ENCODE measurements at regions not wholly inside any gene's neighbourhood (a gene's known extent, or its start where the extent isn't known, plus 50 kb on each side); places are given as distances from the start of the nearest gene placed in this dataset.
"Not testable (repeated sequence)": the region's sequence is repeated elsewhere in the genome, so short reads cannot be mapped to it uniquely, and the experiment has no call there.

DNA sequence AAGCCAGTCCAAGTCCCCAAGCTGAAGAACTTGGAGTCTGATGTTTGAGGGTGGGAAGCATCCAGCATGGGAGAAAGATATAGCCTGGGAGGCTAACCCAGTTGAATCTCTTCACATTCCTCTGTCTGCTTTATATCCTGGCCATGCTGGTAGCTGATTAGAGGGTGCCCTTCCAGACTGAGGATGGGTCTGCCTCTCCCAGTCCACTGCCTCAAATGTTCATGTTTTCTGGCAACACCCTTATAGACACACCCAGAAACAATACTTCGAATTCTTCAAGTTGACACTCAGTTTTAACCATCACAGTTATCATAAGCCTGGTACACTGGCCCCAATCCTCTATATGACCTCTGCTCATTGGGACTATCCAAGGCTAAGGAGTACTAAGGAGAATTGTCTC lies 124.1 kb upstream of the WDR1 start:
- H3K4me1 Mint-ChIP-seq = no peaks in the 10 kb centered on the region
- DNase-seq (no peak), ATAC-seq (no peak)
- H3K9me3 Mint-ChIP-seq (ENCODE audit: low read depth) = no peaks in the 10 kb centered on the region
- H3K27ac Mint-ChIP-seq = no peak overlapping the region
- H3K4me3 Mint-ChIP-seq = no peak overlapping the region
- peaks cover 25% of the 10 kb centered on the region for H3K27me3 Mint-ChIP-seq
- CTCF ChIA-PET = no interaction called here
- no peaks in the 10 kb centered on the region for H3K36me3 Mint-ChIP-seq

DNA sequence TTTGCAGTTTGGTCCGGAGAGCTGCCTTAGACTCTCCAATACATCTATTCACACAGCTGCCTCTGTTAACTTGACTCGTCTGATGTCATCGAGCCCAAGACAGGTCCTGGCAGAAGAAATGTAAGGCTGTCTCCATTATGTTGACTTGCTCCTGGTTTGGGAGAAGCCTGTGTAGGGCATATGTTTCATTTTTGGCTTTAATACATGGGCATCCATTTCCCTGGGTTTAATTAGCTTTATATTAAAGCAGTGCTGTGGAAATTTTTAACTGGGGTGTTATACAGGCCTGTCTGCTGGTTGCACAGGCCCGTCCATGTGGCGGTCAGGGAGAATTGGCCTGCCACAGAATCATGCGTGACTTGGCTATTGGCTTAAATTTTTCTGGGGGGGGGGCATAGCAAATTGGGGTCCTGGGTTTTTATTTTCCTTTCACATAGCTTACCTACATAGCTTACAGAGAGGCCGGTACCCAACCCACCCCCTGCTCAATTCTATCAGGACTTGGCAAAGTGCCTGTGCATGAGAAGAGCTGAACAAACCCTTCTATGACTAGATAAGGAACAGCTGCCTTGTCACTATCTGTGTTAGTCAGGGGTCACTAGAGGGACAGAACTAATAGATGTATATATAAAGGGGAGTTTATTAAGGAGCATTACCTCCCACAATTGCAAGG lies 123.5 kb upstream of the WDR1 start:
- Mint-ChIP-seq H3K4me1 (no peaks in the 10 kb centered on the region), H3K9me3 (ENCODE audit: low read depth) (no peaks in the 10 kb centered on the region), H3K4me3 (no peak overlapping the region), H3K36me3 (no peaks in the 10 kb centered on the region), H3K27ac (no peak overlapping the region), H3K27me3 (peaks cover 22% of the 10 kb centered on the region)
- CTCF ChIA-PET = no interaction called here
- peak; percentile 18 for DNase-seq
- no peak for ATAC-seq

DNA sequence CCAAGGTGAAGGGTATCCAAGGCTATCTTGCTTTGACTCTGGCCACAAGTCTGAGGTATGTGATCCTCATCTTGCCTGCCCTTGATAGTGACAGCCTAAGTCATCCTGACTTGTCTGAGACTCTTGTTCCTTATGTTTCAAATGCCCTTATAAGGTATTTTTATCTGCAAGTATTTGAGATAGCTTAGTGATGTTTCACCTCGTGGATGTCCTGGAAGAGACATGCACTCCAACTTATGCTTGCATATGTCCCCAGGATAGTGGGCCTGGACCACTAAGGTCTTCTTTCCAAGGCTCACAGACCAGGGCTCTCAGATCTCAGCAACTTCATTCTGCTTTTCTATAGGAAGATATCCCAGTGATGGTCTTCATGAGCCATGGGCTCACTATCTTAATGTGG lies 120.5 kb upstream of the WDR1 start:
- CTCF ChIA-PET = no interaction called here
- Mint-ChIP-seq H3K4me3 (no peak overlapping the region), H3K27me3 (peaks cover 33% of the 10 kb centered on the region), H3K4me1 (no peaks in the 10 kb centered on the region), H3K9me3 (ENCODE audit: low read depth) (no peaks in the 10 kb centered on the region), H3K27ac (no peak overlapping the region), H3K36me3 (no peaks in the 10 kb centered on the region)
- DNase-seq (no peak), ATAC-seq (no peak)

DNA sequence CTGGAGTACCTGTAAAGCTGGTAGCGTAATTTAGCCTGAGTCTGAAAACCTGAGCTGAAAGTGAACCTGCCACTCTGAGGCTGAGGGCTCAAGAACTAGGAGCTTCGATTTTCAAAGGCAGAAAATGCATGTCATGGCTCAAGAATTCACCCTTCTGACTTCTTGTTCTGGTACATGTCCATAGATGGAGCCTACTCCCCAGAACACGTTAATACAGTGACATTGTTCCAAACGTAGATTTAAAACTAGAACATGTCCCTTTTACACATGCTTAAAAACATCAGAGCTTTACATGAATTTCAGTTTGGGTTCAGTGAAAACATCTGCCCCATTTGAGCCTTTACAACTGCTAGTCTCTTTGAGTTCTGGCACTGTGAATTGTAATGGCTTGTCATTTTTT lies 115.5 kb upstream of the WDR1 start:
- no peak for DNase-seq
- peaks cover 23% of the 10 kb centered on the region for H3K27me3 Mint-ChIP-seq
- no peaks in the 10 kb centered on the region for H3K36me3 Mint-ChIP-seq
- no peak overlapping the region for H3K4me3 Mint-ChIP-seq
- ATAC-seq = no peak
- H3K4me1 Mint-ChIP-seq = no peaks in the 10 kb centered on the region
- no peaks in the 10 kb centered on the region for H3K9me3 Mint-ChIP-seq (ENCODE audit: low read depth)
- CTCF ChIA-PET = no interaction called here
- H3K27ac Mint-ChIP-seq = no peak overlapping the region

DNA sequence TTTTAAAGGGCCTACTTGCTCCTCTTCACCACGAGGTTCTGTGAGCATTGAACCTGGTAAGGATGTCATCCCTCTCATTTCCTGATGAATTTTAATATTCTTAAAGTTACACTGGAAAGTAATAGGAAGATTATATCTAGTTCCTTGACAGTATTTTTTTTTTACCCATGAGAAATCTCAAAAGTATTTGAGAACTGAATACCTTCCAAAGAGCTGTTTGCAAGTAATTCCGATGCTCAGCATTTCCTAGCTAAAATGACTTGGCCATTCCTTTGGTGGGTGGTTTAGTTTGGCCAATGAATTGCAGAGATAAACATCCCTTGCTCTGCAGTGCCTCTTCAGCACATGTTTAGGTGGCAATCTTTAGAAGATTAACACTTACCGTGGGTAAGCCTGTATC lies 110.2 kb upstream of the WDR1 start:
- DNase-seq = no peak
- H3K9me3 Mint-ChIP-seq (ENCODE audit: low read depth) = no peaks in the 10 kb centered on the region
- no peaks in the 10 kb centered on the region for H3K27me3 Mint-ChIP-seq
- no peak overlapping the region for H3K27ac Mint-ChIP-seq
- H3K4me1 Mint-ChIP-seq = no peaks in the 10 kb centered on the region
- no peak overlapping the region for H3K4me3 Mint-ChIP-seq
- no peaks in the 10 kb centered on the region for H3K36me3 Mint-ChIP-seq
- no peak for ATAC-seq
- CTCF ChIA-PET = no interaction called here

DNA sequence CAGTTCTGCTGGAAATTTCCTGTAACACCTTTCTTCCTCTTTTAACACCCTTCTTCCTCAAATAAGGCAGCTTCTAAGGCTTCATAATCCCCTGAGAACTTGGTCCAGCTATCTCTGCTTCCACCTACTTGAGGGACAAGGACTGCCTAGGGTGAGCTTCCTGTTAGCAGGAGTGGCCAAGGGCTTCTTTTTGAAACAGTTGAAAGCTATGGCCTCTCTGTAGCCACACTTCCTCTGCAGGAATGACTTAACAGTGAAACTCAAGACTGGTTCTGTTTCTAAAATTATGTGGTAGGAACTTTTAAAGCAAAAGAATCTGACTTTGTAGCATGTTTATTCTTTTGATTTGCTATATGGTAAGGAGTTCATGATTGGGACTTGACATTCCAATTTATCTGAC lies 108.5 kb upstream of the WDR1 start:
- no peak for DNase-seq
- CTCF ChIA-PET = no interaction called here
- Mint-ChIP-seq H3K36me3 (no peaks in the 10 kb centered on the region), H3K9me3 (ENCODE audit: low read depth) (no peaks in the 10 kb centered on the region), H3K4me1 (no peaks in the 10 kb centered on the region), H3K27me3 (no peaks in the 10 kb centered on the region), H3K27ac (no peak overlapping the region), H3K4me3 (no peak overlapping the region)
- ATAC-seq = no peak

DNA sequence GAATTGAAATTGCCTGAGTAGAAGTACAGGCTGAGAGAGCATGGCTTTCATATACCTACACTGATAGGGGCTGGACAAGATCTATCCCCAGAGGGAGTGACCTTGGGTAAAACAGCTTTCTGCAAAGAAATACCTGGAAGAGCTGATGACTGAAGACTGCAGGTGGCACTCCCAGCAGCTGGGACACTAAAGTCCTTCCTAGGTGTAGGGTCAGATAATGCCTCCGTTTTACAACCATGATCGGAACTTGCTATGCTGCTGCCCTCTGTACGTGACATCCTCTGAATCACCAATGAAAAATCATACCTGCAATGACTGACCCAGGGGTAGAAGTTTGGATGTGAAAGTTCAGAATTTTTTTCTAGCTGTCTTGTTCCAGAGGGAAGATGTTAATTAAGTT lies 107.2 kb upstream of the WDR1 start:
- H3K27ac Mint-ChIP-seq = no peak overlapping the region
- no peaks in the 10 kb centered on the region for H3K9me3 Mint-ChIP-seq (ENCODE audit: low read depth)
- H3K36me3 Mint-ChIP-seq = no peaks in the 10 kb centered on the region
- DNase-seq = no peak
- H3K4me1 Mint-ChIP-seq = no peaks in the 10 kb centered on the region
- CTCF ChIA-PET = no interaction called here
- ATAC-seq = no peak
- no peak overlapping the region for H3K4me3 Mint-ChIP-seq
- no peaks in the 10 kb centered on the region for H3K27me3 Mint-ChIP-seq

DNA sequence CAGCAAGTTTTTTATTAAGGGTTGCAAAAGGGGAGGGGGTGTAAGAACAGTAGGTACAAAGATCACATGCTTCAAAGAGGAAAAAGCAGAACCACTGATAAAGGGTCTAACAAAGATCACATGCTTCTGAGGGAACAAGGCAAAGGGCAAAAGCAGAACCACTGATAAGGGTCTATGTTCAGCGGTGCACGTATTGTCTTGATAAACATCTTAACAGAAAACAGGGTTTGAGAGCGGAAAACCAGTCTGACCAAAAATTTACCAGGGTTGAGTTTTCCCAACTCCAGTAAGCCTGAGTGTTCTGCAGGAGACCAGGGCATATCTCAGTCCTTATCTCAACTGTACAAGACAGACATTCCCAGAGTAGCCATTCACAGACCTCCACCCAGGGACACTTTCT lies 96.9 kb upstream of the WDR1 start:
- H3K4me1 Mint-ChIP-seq; H3K27me3 Mint-ChIP-seq; CTCF ChIA-PET; H3K4me3 Mint-ChIP-seq; ATAC-seq; H3K36me3 Mint-ChIP-seq; H3K27ac Mint-ChIP-seq; DNase-seq; H3K9me3 Mint-ChIP-seq (ENCODE audit: low read depth): not testable (repeated sequence)

DNA sequence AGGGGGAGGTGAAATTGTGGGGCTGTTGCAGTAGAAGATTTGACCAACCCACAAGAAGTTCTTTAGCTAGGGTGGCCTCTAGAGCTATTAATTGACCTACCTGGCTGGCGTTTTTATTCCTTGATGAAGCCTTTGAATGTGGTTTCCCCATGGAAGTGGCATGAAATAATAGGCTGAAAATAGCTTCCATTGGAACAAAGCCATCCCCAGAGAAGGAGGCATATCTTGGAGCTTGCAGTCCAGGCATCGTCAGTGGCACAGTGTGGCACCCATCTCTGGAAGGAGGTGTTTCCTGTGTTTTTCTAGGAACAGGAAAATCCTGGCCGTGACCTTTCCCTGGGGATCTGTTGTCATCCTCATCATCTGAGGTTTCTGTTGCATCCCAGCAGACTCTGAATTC lies 96.3 kb upstream of the WDR1 start:
- H3K27me3 Mint-ChIP-seq = peaks cover 5% of the 10 kb centered on the region
- no peak for DNase-seq
- H3K9me3 Mint-ChIP-seq (ENCODE audit: low read depth) = no peaks in the 10 kb centered on the region
- H3K4me3 Mint-ChIP-seq = no peak overlapping the region
- no peak overlapping the region for H3K27ac Mint-ChIP-seq
- ATAC-seq = no peak
- no peaks in the 10 kb centered on the region for H3K36me3 Mint-ChIP-seq
- H3K4me1 Mint-ChIP-seq = no peaks in the 10 kb centered on the region
- CTCF ChIA-PET = no interaction called here

DNA sequence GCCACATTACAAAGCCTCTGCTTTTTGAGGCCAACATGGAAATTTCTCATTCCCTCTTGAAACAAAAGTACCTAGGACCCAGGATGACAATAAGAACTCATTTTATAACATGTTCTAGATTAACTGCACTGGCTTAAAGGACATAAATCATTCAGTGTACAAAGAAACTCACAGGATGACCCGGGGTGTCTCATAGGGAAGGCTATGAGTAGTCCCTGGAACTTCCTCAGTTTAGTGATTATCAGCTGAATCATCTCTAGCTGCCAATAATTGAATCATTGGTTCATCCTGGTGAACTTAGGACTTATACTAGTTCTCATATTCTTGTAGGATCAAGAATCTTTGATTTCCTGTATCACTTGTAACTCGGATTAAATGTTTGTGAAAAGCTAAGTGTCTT lies 95.8 kb upstream of the WDR1 start:
- H3K27ac Mint-ChIP-seq = no peak overlapping the region

DNA sequence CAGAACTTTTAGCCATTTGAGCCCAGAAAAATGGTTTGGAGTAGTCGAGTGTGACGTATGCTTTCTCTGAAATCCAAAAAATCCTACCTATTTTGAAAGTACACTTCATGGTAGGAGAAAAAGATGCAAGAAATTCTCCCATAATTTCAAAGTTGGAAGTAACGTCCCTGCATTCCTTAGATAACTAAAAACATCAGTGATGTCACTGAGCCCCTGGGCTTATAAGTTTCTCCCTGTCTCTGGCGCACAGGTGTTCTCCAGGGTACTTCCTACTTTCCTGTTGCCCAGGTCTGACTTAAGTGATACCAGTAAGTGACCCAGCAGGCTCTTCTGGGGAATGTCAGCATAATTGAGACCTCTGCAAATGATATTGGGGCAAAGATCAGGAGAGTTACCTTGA lies 90.5 kb upstream of the WDR1 start:
- Mint-ChIP-seq H3K27ac (no peak overlapping the region), H3K4me3 (no peak overlapping the region), H3K9me3 (ENCODE audit: low read depth) (no peaks in the 10 kb centered on the region), H3K4me1 (no peaks in the 10 kb centered on the region), H3K27me3 (peaks cover 11% of the 10 kb centered on the region), H3K36me3 (no peaks in the 10 kb centered on the region)
- DNase-seq (no peak), ATAC-seq (no peak)
- CTCF ChIA-PET = no interaction called here

More for the DNA sequence above, 95.8 kb upstream of the WDR1 start:
- DNase-seq (no peak), ATAC-seq (no peak)
- no peaks in the 10 kb centered on the region for H3K36me3 Mint-ChIP-seq
- no peaks in the 10 kb centered on the region for H3K9me3 Mint-ChIP-seq (ENCODE audit: low read depth)
- H3K27me3 Mint-ChIP-seq = peaks cover 8% of the 10 kb centered on the region
- H3K4me1 Mint-ChIP-seq = no peaks in the 10 kb centered on the region
- no peak overlapping the region for H3K4me3 Mint-ChIP-seq
- CTCF ChIA-PET = no interaction called here

DNA sequence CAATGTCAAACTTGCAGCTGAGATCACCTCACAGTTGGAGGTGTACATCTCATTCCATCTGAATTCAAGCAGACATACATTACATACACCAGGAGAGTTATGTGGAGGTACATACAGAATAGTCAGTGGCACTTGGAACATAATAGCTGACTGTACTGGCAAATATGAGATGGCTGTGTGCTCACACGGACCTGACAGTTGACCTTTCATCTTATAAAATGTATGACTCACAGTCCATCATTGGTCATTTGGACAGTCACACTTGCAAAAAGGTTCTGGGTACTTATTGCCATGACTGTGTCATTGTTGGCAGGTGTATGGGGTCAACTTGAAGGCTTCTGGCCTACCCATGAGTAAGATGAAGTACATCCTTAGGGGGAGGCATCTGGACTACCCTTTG lies 88.6 kb upstream of the WDR1 start:
- no peaks in the 10 kb centered on the region for H3K36me3 Mint-ChIP-seq
- H3K9me3 Mint-ChIP-seq (ENCODE audit: low read depth) = no peaks in the 10 kb centered on the region
- H3K27ac Mint-ChIP-seq = no peak overlapping the region
- ATAC-seq (no peak), DNase-seq (no peak)
- H3K4me1 Mint-ChIP-seq = no peaks in the 10 kb centered on the region
- no peak overlapping the region for H3K4me3 Mint-ChIP-seq
- H3K27me3 Mint-ChIP-seq = peaks cover 16% of the 10 kb centered on the region
- CTCF ChIA-PET = no interaction called here

DNA sequence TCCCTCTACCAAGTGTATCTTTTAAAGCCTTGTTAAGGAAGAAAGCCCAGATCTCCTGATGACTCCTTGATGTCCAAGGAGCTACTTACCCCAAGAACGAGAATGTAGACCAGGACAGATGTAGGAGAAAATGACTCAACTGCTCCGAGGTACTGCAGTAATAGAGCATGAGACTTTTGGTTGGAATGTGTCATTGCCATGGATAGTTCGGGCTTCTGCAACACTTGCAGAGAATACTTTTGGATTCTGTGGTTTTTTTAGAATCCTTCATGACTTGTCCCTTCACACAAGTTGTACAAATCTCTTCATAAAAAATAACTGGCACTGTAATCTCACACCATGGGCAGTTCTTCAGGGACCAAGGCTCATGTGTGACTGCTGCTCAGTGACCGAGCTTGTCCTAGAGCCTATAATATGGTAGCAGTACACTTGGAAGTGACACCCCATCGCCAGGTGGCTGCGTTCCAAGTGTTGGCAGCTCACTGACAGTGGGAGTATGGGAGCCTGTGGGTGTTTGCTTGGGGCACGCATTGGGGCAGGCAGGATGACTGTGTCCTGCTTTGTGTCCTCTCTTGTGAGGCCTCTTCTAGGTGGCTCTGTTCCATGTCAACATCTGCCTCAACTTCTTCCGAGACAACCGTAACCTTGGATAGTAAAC lies 87.9 kb upstream of the WDR1 start:
- DNase-seq = no peak
- H3K36me3 Mint-ChIP-seq = no peaks in the 10 kb centered on the region
- H3K4me1 Mint-ChIP-seq = no peaks in the 10 kb centered on the region
- no peaks in the 10 kb centered on the region for H3K9me3 Mint-ChIP-seq (ENCODE audit: low read depth)
- no peak overlapping the region for H3K27ac Mint-ChIP-seq
- no peak overlapping the region for H3K4me3 Mint-ChIP-seq
- CTCF ChIA-PET = no interaction called here
- ATAC-seq = no peak
- H3K27me3 Mint-ChIP-seq = peaks cover 19% of the 10 kb centered on the region

DNA sequence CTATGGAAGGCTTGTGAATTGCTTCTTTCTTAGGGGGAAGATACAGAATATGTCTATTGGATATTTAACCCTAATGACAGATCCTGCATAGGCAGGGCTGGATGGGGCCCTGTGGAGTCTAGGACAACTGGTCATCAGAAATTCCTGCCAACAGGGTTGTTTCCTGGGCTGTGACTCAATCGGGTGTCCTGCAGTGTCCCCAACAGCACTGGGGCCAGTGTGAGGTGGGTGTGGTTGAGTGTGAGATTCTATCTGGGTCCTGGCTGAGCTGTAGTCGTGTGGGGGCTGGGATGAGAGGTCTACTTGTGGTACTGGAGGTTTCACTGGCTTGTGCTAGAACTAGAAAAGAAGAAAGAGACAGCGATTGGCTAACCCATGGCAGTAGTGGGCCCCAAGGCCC lies 87.3 kb upstream of the WDR1 start:
- DNase-seq = no peak
- Mint-ChIP-seq H3K36me3 (no peaks in the 10 kb centered on the region), H3K4me1 (no peaks in the 10 kb centered on the region), H3K4me3 (no peak overlapping the region), H3K27ac (no peak overlapping the region), H3K27me3 (peaks cover 19% of the 10 kb centered on the region), H3K9me3 (ENCODE audit: low read depth) (no peaks in the 10 kb centered on the region)
- CTCF ChIA-PET = no interaction called here
- no peak for ATAC-seq
